Epithelial cell of proximal tubule (primary cell): ENCODE measurements at regions not wholly inside any gene's neighbourhood (a gene's known extent, or its start where the extent isn't known, plus 50 kb on each side); places are given as distances from the start of the nearest gene placed in this dataset.

Source experiments
- DNase-seq: peaks from one replicate; pipeline ENCODE4 v3.0.0-alpha.2; 2011; ENCODE audit warnings: low read depth
- H3K4me3 ChIP-seq: 2 replicates; pipeline ENCODE4 v1.5.1; 2011; ENCODE audit warnings: low read depth, mild to moderate bottlenecking, low read length
- TF ChIP-seq, protein P1 (sequence below): conservative IDR thresholded peaks from 2 replicates; pipeline ENCODE4 v1.5.1; 2012; ENCODE audit warnings: low read depth, mild to moderate bottlenecking, low read length

DNA sequence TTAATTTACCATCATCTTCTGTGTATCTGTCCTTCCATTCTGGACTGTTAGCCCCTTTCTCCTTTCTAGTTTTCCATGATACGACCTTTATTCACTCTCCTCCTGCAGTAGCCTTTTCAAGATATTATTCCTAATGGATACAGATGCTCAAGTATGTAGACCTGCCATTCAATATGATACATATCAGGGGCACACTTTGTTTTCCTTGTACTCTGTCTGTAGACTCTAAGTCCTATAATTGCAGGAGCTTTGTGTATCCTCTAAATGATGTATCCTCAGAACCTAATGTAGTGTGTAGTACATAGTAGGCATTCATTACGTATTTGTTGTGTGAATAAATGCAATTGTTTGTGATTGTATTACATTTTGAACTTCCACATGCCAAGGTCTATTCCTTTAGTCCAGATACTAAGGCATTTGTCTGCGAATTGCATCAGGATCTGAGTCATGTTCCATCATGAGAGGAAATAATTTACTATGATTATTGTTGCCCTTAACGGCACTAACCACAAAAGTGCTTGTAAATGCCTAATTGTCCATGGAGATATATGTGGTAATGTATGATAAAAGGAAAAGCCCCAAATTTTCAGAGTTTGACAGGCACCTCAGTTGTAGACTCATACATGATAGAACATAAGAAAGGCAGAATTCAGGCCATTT lies 57.1 kb upstream of the IZUMO3 start:
- peak; percentile 16 for DNase-seq
- TF ChIP-seq, protein P1, sequence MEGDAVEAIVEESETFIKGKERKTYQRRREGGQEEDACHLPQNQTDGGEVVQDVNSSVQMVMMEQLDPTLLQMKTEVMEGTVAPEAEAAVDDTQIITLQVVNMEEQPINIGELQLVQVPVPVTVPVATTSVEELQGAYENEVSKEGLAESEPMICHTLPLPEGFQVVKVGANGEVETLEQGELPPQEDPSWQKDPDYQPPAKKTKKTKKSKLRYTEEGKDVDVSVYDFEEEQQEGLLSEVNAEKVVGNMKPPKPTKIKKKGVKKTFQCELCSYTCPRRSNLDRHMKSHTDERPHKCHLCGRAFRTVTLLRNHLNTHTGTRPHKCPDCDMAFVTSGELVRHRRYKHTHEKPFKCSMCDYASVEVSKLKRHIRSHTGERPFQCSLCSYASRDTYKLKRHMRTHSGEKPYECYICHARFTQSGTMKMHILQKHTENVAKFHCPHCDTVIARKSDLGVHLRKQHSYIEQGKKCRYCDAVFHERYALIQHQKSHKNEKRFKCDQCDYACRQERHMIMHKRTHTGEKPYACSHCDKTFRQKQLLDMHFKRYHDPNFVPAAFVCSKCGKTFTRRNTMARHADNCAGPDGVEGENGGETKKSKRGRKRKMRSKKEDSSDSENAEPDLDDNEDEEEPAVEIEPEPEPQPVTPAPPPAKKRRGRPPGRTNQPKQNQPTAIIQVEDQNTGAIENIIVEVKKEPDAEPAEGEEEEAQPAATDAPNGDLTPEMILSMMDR = no peak
- no peak overlapping the region for H3K4me3 ChIP-seq
